ENCODE measurements at regions not wholly inside any gene's neighbourhood (a gene's known extent, or its start where the extent isn't known, plus 50 kb on each side); places are given as distances from the start of the nearest gene placed in this dataset.

DNA sequence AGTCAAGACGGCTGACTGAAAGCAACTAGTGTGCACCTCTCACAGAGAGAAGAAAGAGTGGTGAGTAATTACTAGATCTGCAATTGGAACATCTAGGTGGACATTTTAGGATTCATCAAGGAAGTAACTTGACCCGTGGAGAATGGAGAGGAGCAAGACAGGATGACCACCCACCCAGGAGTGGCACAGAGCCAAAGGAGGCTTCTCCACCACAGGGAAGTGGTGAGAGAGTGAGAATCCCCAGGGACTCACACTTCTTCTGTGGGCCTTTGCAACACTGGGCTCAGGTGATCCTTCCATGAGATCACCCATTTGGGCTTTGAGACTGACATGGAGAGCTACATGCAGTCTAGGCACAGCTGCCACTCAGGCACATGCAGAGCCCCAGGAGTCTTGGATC lies 132.8 kb upstream of the GALNT5 start:
- TF ChIP-seq, protein P1, sequence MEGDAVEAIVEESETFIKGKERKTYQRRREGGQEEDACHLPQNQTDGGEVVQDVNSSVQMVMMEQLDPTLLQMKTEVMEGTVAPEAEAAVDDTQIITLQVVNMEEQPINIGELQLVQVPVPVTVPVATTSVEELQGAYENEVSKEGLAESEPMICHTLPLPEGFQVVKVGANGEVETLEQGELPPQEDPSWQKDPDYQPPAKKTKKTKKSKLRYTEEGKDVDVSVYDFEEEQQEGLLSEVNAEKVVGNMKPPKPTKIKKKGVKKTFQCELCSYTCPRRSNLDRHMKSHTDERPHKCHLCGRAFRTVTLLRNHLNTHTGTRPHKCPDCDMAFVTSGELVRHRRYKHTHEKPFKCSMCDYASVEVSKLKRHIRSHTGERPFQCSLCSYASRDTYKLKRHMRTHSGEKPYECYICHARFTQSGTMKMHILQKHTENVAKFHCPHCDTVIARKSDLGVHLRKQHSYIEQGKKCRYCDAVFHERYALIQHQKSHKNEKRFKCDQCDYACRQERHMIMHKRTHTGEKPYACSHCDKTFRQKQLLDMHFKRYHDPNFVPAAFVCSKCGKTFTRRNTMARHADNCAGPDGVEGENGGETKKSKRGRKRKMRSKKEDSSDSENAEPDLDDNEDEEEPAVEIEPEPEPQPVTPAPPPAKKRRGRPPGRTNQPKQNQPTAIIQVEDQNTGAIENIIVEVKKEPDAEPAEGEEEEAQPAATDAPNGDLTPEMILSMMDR (IDR thresholded peaks at IDR 0.05): no peak
- TF ChIP-seq POLR2A (IDR thresholded peaks at IDR 0.05): no peak

Data from heart left ventricle (tissue), 13 donors.